ENCODE measurements at regions not wholly inside any gene's neighbourhood (a gene's known extent, or its start where the extent isn't known, plus 50 kb on each side); places are given as distances from the start of the nearest gene placed in this dataset.

GRCh38 chr16:87050142-87050541 is 267.1 kb downstream of the C16orf95 start:
- no peak for TF ChIP-seq GATA2 (IDR thresholded peaks at IDR 0.05; ENCODE audit: low read depth, low read length)
- TF ChIP-seq GATA3 (IDR thresholded peaks at IDR 0.05; ENCODE audit: low read depth, low read length): no peak
